ENCODE measurements at regions not wholly inside any gene's neighbourhood (a gene's known extent, or its start where the extent isn't known, plus 50 kb on each side); places are given as distances from the start of the nearest gene placed in this dataset.
"Not testable (repeated sequence)": the region's sequence is repeated elsewhere in the genome, so short reads cannot be mapped to it uniquely, and the experiment has no call there.

DNA sequence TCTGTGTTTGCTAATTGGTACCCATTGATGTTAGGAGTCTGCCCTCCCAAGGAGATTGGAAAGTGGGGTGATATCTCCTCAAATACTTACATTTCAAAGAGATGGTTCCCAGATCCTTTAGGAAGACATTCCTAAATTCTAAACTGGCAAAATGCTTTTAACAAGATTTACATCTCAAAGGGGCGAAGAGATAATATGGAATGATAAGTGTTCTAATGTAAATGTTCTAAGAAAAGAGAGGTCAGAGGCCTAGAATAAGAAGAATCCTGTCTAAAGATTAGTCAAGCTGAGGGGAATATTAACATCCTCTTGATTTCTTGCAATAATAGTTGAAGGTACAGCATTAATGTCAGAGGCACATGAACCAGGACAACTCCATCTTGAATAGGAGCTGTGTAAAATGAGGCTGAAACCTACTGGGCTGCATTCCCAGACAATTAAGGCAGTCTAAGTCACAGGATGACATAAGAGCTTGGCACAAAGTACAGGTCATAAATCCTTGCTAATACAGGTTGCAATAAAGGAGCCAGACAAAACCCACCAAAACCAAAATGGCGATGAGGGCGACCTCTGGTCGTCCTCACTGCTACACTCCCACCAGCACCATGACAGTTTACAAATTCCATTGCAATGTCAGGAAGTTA lies 2248.1 kb downstream of the ARAP2 start:
- Histone ChIP-seq H3K27ac (no peak overlapping the region), H3K4me3 (no peak overlapping the region), H3K36me3 (no peaks in the 10 kb centered on the region), H3K27me3 (no peaks in the 10 kb centered on the region), H3K4me1 (no peaks in the 10 kb centered on the region), H3K9me3 (peaks cover 0 to 7% (median 0%) of the 10 kb centered on the region in 11 donors)
- ATAC-seq (no peak), DNase-seq (no peak)
- 87% methylated on average over 4 of the region's 4 CpGs for WGBS, 2 donors
- no peak for TF ChIP-seq CTCF (IDR thresholded peaks at IDR 0.05)
- intact Hi-C loops (cut with DNase I), result no loop called here

- Histone ChIP-seq H3K27ac (no peak overlapping the region), H3K27me3 (no peaks in the 10 kb centered on the region), H3K4me1 (no peaks in the 10 kb centered on the region), H3K4me3 (no peak overlapping the region), H3K9me3 (peaks cover 0 to 7% (median 0%) of the 10 kb centered on the region in 11 donors), H3K36me3 (no peaks in the 10 kb centered on the region)
- 61 to 62% methylated on average over 3 of the region's 3 CpGs for WGBS, 2 donors
- no peak for TF ChIP-seq CTCF (IDR thresholded peaks at IDR 0.05)
- intact Hi-C loops (cut with DNase I), result no loop called here
- ATAC-seq (no peak), DNase-seq (no peak)
Observed at GRCh38 chr4:33998291-33998690, 2246.0 kb downstream of the ARAP2 start.

DNA sequence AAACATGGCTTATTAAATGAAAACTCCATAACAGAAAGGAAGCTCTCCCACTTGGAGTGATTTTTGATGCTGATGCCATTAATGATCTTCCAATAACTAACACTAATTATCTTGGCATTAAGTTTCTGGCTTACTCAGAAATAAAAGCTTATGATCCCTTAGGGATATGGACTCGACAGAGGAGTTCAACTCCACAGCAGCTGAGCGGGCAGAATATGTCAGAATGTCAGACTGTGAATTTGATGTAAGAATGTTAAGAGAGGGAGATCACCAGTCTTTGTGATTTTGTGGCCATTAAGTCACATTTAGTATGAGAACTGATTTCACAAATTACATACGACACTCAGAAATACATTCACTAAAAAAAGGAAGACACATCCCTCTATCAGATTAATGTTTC lies 2244.0 kb downstream of the ARAP2 start:
- Histone ChIP-seq H3K27ac (no peak overlapping the region), H3K9me3 (peaks cover 0 to 7% (median 0%) of the 10 kb centered on the region in 11 donors), H3K27me3 (no peaks in the 10 kb centered on the region), H3K4me3 (no peak overlapping the region), H3K36me3 (no peaks in the 10 kb centered on the region), H3K4me1 (no peaks in the 10 kb centered on the region)
- ATAC-seq, result no peak
- no peak for TF ChIP-seq CTCF (IDR thresholded peaks at IDR 0.05)
- DNase-seq, result no peak
- intact Hi-C loops (cut with DNase I), result no loop called here
- WGBS, 2 donors, result 74 to 80% methylated on average over 3 of the region's 3 CpGs

DNA sequence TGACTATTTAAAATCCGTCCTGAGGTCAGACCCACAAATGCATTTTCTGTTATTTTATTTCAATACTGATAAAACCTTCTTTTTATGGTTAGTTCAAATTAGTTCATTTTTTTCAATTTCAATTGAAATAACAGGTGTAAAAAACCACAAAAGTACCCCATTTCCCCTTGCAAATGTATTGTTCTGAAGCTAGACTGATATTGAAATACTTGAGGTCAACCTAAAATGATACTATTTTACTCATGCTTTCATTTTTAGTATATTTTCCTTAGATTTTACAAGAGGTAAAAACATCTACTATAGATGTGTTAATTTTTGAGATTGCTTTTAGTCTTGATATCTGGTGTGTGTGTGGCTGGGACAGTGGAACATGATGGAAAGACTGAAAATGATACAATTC lies 2237.8 kb downstream of the ARAP2 start:
- H3K27ac ChIP-seq; H3K9me3 ChIP-seq; H3K27me3 ChIP-seq; H3K4me1 ChIP-seq; H3K4me3 ChIP-seq; H3K36me3 ChIP-seq; ATAC-seq; DNase-seq; intact Hi-C loops (cut with DNase I): not testable (repeated sequence)
- 71 to 73% methylated on average over 1 of the region's 1 CpG for WGBS, 2 donors

DNA sequence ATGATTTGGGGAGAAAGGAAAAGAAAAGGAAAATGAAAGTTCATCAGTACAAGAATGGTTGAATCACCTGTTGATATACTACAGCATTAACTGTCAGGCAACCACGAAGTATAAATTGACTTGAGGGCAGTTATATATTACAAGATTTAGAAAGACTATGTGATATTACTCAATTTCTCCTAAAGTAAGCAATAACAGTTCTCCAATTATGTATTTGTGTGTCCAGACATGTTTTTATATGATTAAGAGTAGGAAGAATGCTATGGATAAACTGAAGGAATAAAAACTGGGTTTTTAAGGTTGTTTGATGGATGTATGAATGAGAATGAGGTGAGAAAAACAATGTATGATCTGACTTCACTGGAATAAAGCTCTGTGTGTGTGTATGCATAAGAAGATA lies 2234.4 kb downstream of the ARAP2 start:
- Histone ChIP-seq H3K9me3 (no peaks in the 10 kb centered on the region), H3K36me3 (no peaks in the 10 kb centered on the region), H3K27ac (no peak overlapping the region), H3K4me3 (no peak overlapping the region), H3K4me1 (no peaks in the 10 kb centered on the region), H3K27me3 (no peaks in the 10 kb centered on the region)
- DNase-seq (no peak), ATAC-seq (no peak)
- no peak for TF ChIP-seq CTCF (IDR thresholded peaks at IDR 0.05)
- WGBS, 2 donors, result 57 to 65% methylated on average over 1 of the region's 1 CpG
- intact Hi-C loops (cut with DNase I), result no loop called here
